ENCODE measurements at regions not wholly inside any gene's neighbourhood (a gene's known extent, or its start where the extent isn't known, plus 50 kb on each side); places are given as distances from the start of the nearest gene placed in this dataset.

- POLR2A ChIA-PET, result interaction anchor here (0.5 to 1.9 kb wide), 6 partner anchors 9 to 179 kb away, joined by 3 to 5 read pairs (median 3); partner anchors contain the start of genes MRPL57 and SKA3
- Mint-ChIP-seq H3K27me3 (ENCODE audit: low read depth) (no peaks in the 10 kb centered on the region), H3K36me3 (0 out of 2 replicates have a peak, but pooled peaks cover 2% of the 10 kb centered on the region), H3K4me1 (peaks cover 26% of the 10 kb centered on the region), H3K9me3 (no peaks in the 10 kb centered on the region), H3K27ac (peak overlapping the region; percentile 93), H3K4me3 (peak overlapping the region; percentile 92)
- CTCF ChIA-PET, result interaction anchor here (1.0 to 3.4 kb wide), 24 partner anchors 9 to 354 kb away, joined by 3 to 69 read pairs (median 6); partner anchors contain the start of genes MICU2, MRPL57, SKA3 and ZDHHC20
- peak; percentile 86 for DNase-seq (ENCODE audit: low spot score)
- ATAC-seq, result peak; percentile 88
- TF ChIP-seq, protein P1, sequence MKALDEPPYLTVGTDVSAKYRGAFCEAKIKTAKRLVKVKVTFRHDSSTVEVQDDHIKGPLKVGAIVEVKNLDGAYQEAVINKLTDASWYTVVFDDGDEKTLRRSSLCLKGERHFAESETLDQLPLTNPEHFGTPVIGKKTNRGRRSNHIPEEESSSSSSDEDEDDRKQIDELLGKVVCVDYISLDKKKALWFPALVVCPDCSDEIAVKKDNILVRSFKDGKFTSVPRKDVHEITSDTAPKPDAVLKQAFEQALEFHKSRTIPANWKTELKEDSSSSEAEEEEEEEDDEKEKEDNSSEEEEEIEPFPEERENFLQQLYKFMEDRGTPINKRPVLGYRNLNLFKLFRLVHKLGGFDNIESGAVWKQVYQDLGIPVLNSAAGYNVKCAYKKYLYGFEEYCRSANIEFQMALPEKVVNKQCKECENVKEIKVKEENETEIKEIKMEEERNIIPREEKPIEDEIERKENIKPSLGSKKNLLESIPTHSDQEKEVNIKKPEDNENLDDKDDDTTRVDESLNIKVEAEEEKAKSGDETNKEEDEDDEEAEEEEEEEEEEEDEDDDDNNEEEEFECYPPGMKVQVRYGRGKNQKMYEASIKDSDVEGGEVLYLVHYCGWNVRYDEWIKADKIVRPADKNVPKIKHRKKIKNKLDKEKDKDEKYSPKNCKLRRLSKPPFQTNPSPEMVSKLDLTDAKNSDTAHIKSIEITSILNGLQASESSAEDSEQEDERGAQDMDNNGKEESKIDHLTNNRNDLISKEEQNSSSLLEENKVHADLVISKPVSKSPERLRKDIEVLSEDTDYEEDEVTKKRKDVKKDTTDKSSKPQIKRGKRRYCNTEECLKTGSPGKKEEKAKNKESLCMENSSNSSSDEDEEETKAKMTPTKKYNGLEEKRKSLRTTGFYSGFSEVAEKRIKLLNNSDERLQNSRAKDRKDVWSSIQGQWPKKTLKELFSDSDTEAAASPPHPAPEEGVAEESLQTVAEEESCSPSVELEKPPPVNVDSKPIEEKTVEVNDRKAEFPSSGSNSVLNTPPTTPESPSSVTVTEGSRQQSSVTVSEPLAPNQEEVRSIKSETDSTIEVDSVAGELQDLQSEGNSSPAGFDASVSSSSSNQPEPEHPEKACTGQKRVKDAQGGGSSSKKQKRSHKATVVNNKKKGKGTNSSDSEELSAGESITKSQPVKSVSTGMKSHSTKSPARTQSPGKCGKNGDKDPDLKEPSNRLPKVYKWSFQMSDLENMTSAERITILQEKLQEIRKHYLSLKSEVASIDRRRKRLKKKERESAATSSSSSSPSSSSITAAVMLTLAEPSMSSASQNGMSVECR (CRISPR knock-in tag; IDR thresholded peaks at IDR 0.05; ENCODE audit: borderline replicate concordance), result peak; percentile 86; the same call in 1 of the 2 replicates
- TF ChIP-seq, protein P2, sequence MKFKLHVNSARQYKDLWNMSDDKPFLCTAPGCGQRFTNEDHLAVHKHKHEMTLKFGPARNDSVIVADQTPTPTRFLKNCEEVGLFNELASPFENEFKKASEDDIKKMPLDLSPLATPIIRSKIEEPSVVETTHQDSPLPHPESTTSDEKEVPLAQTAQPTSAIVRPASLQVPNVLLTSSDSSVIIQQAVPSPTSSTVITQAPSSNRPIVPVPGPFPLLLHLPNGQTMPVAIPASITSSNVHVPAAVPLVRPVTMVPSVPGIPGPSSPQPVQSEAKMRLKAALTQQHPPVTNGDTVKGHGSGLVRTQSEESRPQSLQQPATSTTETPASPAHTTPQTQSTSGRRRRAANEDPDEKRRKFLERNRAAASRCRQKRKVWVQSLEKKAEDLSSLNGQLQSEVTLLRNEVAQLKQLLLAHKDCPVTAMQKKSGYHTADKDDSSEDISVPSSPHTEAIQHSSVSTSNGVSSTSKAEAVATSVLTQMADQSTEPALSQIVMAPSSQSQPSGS (CRISPR knock-in tag; IDR thresholded peaks at IDR 0.05; ENCODE audit: borderline replicate concordance, low read depth), result no peak
- TF ChIP-seq, protein P3, sequence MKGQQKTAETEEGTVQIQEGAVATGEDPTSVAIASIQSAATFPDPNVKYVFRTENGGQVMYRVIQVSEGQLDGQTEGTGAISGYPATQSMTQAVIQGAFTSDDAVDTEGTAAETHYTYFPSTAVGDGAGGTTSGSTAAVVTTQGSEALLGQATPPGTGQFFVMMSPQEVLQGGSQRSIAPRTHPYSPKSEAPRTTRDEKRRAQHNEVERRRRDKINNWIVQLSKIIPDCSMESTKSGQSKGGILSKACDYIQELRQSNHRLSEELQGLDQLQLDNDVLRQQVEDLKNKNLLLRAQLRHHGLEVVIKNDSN (CRISPR knock-in tag; IDR thresholded peaks at IDR 0.05), result peak; percentile 99
- TF ChIP-seq SMAD3 (CRISPR knock-in tag; IDR thresholded peaks at IDR 0.05; ENCODE audit: borderline replicate concordance) (no peak), CDX4 (CRISPR knock-in tag; IDR thresholded peaks at IDR 0.05; ENCODE audit: borderline replicate concordance) (no peak), USF2 (CRISPR knock-in tag; IDR thresholded peaks at IDR 0.05) (peak; percentile 99), SMAD4 (CRISPR knock-in tag; IDR thresholded peaks at IDR 0.05) (no peak), MXD4 (CRISPR knock-in tag; IDR thresholded peaks at IDR 0.05; ENCODE audit: borderline replicate concordance) (no peak), IRF1 (CRISPR knock-in tag; IDR thresholded peaks at IDR 0.05) (no peak), NR3C1 (CRISPR knock-in tag; conservative IDR thresholded peaks at IDR 0.05; ENCODE audit: low read depth) (no peak), NFATC4 (CRISPR knock-in tag; IDR thresholded peaks at IDR 0.05) (no peak), NFE2L1 (CRISPR knock-in tag; IDR thresholded peaks at IDR 0.05) (no peak; the same call in 1 of the 2 replicates), MYBL2 (CRISPR knock-in tag; IDR thresholded peaks at IDR 0.05) (peak; percentile 80; the same call in 1 of the 2 replicates), SP1 (CRISPR knock-in tag; conservative IDR thresholded peaks at IDR 0.05) (peak; percentile 98), JAZF1 (CRISPR knock-in tag; IDR thresholded peaks at IDR 0.05) (no peak)
- TF ChIP-seq, protein P4, sequence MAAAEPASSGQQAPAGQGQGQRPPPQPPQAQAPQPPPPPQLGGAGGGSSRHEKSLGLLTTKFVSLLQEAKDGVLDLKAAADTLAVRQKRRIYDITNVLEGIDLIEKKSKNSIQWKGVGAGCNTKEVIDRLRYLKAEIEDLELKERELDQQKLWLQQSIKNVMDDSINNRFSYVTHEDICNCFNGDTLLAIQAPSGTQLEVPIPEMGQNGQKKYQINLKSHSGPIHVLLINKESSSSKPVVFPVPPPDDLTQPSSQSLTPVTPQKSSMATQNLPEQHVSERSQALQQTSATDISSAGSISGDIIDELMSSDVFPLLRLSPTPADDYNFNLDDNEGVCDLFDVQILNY (CRISPR knock-in tag; IDR thresholded peaks at IDR 0.05), result peak; percentile 78
- TF ChIP-seq, protein P5, sequence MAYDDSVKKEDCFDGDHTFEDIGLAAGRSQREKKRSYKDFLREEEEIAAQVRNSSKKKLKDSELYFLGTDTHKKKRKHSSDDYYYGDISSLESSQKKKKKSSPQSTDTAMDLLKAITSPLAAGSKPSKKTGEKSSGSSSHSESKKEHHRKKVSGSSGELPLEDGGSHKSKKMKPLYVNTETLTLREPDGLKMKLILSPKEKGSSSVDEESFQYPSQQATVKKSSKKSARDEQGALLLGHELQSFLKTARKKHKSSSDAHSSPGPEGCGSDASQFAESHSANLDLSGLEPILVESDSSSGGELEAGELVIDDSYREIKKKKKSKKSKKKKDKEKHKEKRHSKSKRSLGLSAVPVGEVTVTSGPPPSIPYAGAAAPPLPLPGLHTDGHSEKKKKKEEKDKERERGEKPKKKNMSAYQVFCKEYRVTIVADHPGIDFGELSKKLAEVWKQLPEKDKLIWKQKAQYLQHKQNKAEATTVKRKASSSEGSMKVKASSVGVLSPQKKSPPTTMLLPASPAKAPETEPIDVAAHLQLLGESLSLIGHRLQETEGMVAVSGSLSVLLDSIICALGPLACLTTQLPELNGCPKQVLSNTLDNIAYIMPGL (CRISPR knock-in tag; IDR thresholded peaks at IDR 0.05), result peak; percentile 68; the same call in 1 of the 2 replicates
- TF ChIP-seq, protein P6, sequence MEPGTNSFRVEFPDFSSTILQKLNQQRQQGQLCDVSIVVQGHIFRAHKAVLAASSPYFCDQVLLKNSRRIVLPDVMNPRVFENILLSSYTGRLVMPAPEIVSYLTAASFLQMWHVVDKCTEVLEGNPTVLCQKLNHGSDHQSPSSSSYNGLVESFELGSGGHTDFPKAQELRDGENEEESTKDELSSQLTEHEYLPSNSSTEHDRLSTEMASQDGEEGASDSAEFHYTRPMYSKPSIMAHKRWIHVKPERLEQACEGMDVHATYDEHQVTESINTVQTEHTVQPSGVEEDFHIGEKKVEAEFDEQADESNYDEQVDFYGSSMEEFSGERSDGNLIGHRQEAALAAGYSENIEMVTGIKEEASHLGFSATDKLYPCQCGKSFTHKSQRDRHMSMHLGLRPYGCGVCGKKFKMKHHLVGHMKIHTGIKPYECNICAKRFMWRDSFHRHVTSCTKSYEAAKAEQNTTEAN (CRISPR knock-in tag; IDR thresholded peaks at IDR 0.05), result 0 out of 2 replicates have a peak, but pooled peaks have one; percentile 20
- TF ChIP-seq, protein P7, sequence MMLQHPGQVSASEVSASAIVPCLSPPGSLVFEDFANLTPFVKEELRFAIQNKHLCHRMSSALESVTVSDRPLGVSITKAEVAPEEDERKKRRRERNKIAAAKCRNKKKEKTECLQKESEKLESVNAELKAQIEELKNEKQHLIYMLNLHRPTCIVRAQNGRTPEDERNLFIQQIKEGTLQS (CRISPR knock-in tag; conservative IDR thresholded peaks at IDR 0.05), result no peak
- TF ChIP-seq, protein P8, sequence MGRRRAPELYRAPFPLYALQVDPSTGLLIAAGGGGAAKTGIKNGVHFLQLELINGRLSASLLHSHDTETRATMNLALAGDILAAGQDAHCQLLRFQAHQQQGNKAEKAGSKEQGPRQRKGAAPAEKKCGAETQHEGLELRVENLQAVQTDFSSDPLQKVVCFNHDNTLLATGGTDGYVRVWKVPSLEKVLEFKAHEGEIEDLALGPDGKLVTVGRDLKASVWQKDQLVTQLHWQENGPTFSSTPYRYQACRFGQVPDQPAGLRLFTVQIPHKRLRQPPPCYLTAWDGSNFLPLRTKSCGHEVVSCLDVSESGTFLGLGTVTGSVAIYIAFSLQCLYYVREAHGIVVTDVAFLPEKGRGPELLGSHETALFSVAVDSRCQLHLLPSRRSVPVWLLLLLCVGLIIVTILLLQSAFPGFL (CRISPR knock-in tag; IDR thresholded peaks at IDR 0.05; ENCODE audit: borderline replicate concordance), result no peak
Measured at GRCh38 chr13:21297914-21298831, 121.7 kb downstream of the MRPL57 start.

All from WTC11 (cell line).